ENCODE measurements at regions not wholly inside any gene's neighbourhood (a gene's known extent, or its start where the extent isn't known, plus 50 kb on each side); places are given as distances from the start of the nearest gene placed in this dataset.

DNA sequence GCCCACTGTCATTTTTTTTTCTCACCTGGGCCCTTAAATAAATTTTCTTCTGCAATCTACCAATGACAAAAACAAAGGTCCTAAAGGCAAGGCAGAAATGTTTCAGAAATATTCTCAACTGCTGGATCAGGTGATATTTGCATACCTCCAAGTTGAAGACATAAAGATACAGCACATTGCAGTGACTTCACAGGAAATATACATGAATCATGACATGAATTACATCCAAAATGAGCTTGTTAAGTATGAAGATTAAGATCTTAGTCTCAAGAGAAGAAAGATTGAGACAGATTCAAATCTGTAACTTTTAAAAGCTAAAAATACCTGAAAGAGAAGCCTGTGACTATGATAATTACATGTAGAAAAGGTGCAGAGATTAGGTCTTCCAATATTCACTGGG lies 207.8 kb downstream of the SIPA1L2 start:
- no peak for DNase-seq (ENCODE audit: low spot score)
- FAIRE-seq, result no peak

DNA sequence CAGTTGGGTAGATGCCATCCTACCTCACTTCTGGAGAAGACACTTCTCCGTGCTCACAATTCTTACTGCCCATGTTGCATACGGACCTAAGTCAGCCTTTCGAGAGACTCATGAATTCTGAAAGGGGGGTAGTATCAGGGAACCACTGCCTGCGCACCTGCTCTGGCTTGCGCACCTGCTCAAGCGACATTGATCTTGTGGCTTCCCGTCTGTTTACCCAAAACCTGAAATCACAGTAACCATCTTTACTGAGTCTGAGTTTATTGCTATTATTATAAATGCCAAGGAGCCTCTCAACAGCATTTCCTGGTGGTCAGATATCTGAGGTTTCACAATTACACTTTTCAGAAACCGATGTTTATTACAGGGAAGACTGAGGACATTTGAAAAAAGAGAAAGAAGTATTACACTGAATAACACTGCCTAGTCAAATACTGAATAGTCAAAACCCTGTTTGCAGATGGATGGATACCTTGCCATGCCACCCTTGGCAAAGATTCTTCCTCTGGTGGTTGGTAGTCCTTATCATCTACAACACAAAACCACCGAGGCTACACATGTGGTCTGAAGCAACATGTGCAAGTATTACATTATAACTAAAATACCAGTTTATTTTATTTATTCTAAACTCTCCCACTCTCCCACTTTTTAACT lies 208.7 kb downstream of the SIPA1L2 start:
- DNase-seq (ENCODE audit: low spot score), result no peak

DNA sequence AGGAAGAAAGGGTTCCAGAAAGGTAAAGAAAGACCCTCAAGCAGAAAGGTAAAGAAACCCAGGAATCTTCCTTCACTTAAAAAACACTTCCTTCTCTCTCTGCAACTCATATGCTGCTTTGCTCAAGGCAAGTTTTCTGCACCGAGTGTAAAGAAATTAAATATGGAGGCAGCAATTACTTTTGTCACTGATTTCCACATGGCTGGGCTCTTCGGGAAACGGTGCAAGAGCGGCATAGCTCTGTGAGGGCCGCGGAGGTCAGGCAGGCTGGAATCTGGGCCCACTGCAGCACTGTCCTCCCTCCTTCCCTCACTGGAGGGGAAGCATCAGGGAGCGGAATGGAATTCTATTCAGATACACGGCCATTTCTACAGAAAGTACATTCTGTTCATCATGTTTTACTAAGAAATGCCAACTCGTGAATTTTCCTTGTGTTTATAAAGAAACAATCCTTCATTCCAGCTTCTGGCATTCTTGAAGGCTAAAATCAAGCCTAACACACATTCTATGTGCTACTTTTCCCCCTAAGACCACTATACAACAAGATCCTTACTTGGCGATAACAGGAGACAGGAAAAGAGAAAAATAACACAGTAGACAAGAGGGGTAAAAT lies 212.2 kb downstream of the SIPA1L2 start:
- no peak for FAIRE-seq
- DNase-seq (ENCODE audit: low spot score), result no peak

More for the DNA sequence above, 208.7 kb downstream of the SIPA1L2 start:
- no peak for FAIRE-seq

DNA sequence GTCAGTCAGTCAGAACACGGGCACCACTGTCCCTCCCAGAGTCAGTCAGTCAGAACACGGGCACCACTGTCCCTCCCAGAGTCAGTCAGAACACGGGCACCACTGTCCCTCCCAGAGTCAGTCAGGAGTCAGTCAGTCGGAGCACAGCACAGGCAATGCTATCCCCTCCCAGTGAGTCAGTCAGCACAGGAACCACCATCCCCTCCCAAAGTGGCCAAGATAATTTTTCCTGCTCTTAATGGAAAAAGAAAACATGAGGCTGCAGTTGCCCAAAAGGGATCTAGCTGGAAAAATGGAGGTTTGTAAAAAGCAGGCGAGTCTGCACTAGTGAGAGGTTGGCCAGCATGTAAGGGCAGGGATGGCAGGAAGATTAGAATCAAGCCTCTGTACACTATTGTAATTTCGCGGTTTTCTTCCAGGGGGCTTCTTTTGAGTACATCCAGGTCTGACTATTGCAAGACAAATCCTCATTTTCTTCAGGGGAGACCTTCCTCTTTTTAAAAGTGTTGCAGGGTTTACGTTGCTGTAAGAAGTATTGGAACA lies 213.8 kb downstream of the SIPA1L2 start:
- peak; percentile 28 for DNase-seq (ENCODE audit: low spot score)
- FAIRE-seq, result no peak

DNA sequence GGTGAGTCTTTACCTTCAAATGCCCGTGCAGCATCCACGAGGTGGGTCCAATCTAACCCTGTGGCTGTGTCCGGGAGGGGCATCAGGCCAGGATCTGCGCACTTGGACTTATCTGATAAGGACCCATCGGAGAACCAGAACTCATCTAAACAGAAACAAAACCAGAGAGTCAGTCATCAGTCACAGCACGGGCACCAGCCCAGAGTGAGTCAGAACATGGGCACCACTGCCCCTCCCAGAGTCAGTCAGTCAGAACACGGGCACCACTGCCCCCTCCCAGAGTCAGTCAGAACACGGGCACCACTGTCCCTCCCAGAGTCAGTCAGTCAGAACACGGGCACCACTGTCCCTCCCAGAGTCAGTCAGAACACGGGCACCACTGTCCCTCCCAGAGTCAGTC lies 214.5 kb downstream of the SIPA1L2 start:
- DNase-seq (ENCODE audit: low spot score), result peak; percentile 68
- FAIRE-seq, result peak; percentile 87

DNA sequence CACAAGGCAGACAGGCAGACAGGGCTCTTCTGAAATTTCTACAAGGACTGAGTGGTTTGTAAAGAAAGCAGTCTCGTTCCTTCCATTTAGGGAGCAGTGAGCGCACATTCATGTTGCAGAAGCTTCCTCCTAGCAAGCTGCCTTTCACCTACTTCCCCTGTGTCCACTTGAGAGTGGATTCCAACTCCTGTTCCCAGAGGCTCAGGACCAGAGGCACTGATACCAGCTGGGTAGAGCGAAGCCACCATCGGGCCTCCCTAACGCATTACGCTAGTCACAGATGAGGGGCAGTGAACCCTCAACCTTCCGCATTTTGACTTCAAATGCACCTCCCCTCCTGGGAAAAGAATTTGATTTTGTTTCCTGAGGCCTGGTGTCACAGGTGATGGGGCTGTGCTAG lies 215.8 kb downstream of the SIPA1L2 start:
- no peak for FAIRE-seq
- no peak for DNase-seq (ENCODE audit: low spot score)

DNA sequence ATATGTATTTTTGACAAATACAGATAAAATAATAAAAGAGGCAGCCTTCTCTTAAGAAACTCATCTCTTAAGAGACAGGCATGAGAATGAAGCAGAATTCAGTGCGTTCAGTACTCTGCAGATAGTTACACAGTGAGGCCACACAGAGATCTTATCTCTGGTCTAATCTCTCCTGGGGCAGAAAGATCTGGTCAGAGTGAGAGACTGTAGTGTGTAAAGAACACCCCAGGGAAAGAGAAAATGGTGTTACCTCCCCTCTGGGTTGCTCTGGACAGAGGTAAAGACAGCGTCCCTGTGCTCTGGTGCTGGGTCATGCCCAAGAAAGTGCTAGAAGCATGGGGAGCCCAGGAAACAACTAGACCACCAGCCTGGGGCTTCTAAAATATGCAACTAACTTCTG lies 216.3 kb downstream of the SIPA1L2 start:
- DNase-seq (ENCODE audit: low spot score) (no peak), FAIRE-seq (no peak)

DNA sequence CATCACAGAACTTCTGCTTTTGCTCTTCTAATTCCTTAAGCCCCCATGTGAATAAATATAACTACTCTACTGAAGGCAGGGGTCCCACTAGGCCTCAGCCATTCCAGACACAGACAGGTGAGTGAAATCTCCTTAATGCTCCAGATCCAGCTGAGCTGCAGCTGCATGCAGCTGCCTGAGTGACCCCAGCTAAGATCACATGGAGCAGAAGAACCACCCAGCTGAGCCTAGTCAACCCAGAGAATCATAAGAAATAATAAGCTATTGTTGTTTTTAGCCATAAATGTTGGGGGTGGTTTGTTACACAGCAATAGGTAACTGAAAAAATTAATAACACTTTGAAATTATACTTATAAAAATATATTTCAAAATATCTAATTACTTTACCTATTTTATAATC lies 220.3 kb downstream of the SIPA1L2 start:
- FAIRE-seq, result no peak
- DNase-seq (ENCODE audit: low spot score), result no peak

DNA sequence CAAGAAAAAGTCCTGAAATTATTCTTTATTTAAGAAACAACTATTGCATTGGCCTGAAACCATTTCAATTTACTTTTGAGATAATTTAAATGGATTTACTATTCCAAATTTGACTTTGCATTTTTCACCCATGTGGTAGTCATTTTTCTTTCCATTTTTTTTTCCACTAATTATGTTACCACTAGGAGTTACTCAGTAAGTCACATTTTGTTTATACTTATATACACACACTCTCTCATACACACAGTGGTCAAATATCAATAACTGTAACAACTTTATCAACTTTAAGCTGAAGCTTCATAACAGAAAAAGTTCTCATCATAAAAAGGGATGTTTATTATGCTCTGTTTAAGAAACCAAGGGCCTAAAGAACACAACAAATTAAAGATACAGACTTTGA lies 222.8 kb downstream of the SIPA1L2 start:
- DNase-seq (ENCODE audit: low spot score) (no peak), FAIRE-seq (no peak)

DNA sequence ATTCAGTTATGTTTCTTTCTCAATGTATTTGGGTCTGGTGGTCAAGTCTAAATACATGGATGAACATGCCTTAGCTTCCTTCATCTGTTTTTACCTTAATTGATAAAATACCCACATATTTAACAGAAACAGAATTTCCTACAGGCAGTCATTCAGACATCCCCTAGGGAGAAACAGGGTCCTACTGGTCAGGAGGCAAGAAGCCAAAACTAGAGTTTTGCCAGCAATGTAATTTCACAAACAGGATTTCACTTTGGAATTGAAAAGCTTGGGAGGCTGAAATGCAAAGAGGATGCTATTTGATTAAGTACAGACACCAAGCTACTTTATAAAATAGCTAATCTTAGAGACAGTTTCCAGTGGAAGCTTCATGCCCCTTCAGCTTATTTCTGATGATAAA lies 224.2 kb downstream of the SIPA1L2 start:
- DNase-seq (ENCODE audit: low spot score) (no peak), FAIRE-seq (no peak)

DNA sequence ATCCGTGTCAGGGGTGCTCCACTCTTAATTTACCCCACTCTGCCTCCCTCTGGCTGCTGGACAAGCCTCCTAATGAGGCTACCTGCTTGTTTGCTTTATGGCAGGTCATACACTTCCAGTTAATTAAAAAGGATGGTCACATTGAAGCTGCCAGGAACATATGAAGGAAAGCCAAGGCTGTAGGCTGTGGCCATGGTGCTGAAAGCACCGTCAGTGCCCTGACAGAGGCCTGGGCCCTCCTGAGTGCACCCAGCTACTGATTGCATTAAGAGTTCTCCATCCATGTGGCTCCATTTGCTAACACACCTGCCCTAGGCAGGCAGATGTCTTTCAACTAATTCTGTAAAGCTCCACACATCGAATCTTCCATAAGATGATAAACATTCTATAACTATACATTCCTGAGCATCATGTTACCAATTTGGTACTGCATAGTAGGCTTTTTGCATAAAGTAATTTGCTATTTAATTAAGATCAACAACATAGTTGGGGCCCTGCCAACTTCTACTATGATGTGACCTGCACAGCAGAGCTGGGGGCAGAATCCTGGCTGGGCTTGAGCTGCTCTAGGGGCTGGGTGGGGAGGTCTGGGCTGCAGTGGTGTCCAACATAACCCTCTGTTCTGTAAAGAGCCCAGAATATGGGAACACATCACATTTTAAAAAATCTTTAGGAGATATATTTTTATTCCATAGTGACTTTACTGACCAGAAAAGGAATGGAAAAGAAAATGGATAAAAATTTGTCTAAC lies 224.8 kb downstream of the SIPA1L2 start:
- DNase-seq (ENCODE audit: low spot score) (no peak), FAIRE-seq (no peak)

DNA sequence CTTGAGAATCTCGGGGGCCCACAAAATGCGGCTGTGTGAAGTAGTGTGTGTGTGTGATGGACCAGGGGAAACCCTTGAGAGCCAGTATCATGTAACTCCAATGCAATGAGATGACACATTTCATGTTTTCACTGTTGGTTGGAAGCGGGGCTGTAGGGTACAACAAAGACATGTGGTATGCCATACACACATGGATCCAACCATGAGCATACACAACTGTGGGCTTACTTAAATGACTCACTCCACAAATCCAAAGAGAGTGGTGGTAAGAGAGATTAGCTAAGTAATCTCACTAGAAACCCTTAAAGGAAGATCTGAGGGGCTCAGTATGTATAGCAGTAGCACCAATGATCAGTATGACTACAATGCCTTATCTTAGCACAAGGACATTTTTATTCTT lies 225.7 kb downstream of the SIPA1L2 start:
- DNase-seq (ENCODE audit: low spot score) (no peak), FAIRE-seq (no peak)

DNA sequence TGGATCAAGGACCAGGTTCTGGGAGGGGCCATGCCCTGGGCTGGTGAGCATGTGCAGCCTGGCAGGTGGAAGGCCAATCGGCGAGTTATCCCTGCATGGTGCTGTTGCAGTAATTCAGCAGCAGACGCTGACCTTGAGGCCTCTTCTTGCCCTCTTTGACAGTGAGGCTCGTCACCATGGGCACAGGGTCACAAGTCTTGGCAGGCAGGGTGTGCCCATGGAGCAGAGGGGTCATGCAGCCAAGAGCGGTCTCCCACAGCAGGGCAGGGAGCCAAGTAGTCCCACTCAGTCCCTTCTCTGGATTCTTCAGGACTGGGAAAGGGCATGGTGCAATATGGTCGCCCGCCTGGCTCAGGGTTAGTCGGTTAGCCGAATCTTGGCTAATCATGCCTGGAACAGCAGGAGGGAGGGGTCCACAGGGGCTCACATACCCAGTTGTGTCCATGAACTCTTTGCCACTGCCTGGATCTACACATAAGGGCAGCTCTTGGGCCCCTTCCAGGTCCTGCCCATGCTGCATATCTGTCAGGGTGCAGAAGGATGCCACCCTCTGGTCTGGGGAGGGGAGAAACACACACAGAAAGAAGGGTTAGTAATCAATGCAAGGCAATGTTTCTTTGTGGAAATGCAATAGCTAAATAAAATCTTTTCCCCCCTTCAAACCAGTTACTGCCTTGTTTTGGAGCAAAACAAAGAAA lies 226.8 kb downstream of the SIPA1L2 start:
- DNase-seq (ENCODE audit: low spot score), result no peak
- no peak for FAIRE-seq

DNA sequence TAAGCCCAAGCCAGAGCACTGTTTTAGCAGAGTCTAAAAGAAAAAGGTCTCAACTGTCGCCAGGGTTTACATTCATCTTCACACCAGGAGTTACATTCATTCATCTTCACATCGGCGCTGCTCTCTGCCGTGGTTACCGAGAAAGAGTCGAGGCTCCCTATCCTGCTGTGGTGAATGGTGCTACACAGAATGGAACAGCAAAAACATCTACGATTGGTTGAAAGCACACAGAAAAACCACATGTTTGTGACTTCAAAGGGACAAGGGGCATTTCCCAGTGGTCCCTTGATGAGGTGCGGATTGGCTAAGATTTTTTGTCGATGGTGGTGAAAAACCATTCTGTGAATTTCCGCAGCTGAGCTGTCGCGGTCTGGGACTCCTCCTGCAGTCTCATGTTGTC lies 231.1 kb downstream of the SIPA1L2 start:
- FAIRE-seq, result no peak
- DNase-seq (ENCODE audit: low spot score), result no peak

DNA sequence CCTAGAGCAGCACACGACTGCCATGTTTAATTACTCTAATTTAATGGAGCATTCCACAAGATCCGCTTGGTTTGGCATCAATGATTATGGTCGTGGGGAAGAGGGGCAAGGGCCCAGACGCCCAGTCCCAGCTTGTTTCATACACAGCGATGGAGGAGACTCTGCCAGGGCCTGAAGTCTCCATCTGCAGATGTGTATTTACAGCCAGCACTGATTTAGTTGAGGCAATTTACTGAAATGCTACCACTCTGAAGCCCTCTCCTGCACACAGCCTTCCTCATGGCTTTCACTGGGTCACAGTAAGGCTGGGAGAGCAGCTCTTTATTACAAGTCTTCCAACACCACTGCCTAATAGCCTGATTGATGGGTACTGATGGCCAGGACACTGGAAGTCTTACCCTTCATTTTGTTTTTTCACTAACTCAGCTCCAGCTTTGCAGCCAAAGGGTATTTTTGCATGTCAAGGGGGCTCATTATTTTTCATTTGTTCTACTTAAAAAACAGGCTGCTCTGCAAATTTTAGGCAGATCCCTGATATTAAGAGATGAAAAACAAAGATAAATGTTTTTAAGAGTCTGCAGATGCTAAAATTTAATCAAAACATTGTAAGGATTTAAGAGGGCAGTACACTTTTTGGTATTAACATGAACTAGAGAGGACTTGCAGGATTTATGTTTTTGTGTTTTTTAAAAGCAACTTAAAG lies 236.3 kb downstream of the SIPA1L2 start:
- FAIRE-seq (no peak), DNase-seq (ENCODE audit: low spot score) (no peak)

DNA sequence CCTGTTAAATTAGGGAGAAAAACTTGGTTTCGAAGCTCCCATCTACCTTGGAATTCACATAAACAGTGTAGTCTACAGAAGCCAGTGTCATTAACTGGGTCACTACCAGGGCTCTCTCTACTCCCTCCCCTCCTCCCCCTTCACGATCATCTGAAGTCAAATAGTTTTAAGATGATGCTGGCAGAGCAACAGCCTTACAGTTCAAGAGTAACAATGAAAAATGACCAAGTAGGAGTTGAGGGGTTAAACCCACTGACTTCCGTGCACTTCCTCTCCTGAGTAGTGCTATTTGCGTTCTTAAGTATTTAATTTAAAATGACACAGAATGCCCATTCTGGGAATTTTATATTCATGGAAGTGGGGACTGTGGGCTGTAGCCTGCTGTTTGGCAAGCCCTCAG lies 236.9 kb downstream of the SIPA1L2 start:
- no peak for FAIRE-seq
- DNase-seq (ENCODE audit: low spot score), result peak; percentile 20

DNA sequence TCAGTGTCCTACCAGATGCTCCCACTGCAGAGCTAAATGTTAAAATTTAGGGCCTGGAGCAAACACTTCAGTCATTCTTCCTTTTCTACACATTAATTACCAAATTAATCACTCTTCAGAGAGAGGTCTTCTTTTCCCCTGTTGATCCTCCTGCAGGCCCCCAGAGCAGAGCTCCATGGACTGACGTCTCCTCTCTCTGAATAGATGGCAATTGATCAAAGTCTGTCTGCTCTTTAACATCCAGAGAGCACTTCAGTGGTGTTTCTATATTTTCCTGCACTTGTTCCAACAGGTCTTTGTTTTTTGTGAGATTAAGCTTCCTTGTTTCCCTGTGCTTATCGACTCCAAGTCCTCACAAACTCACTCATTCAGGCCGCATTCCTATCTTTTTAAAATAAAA lies 239.3 kb downstream of the SIPA1L2 start:
- FAIRE-seq, result no peak
- DNase-seq (ENCODE audit: low spot score), result no peak

DNA sequence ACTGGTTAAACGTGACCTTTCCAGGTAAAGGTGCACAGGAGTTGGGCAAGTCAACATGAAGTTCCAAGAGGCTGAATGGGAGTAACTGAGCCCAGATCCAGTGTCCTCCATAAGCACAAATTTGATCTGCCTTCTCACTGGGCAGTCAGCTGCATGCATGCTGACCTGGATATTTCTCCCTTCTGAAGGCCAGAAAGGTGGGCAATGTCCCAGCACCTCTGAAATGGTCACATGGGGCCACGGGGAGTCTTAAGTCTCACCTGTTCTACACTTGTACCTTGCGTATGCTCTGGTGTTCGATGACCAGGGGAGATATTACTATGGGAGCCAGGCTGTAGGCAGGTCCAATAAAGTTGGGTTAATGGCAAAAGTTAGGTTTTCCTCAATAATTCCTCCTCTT lies 240.2 kb downstream of the SIPA1L2 start:
- no peak for FAIRE-seq
- DNase-seq (ENCODE audit: low spot score), result no peak

DNA sequence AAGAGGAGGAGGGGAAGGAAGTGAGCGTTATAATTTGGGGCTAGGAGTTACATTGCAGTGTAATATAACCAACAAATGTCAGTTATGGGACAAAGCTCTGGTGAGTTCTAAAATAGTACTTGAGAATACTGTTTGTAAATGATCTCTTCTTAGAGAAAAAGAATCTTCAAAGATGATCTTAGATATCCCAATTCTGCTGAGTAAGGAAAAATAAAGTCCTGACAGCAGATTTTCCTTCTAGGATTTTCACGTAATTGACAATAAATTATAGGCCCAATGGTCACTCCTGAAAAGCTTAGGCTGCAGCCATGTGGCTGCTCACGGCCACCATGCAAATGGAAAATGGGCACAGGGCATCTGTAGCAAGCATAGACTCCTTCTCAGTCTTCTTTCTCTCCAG lies 241.6 kb downstream of the SIPA1L2 start:
- DNase-seq (ENCODE audit: low spot score), result no peak
- no peak for FAIRE-seq

DNA sequence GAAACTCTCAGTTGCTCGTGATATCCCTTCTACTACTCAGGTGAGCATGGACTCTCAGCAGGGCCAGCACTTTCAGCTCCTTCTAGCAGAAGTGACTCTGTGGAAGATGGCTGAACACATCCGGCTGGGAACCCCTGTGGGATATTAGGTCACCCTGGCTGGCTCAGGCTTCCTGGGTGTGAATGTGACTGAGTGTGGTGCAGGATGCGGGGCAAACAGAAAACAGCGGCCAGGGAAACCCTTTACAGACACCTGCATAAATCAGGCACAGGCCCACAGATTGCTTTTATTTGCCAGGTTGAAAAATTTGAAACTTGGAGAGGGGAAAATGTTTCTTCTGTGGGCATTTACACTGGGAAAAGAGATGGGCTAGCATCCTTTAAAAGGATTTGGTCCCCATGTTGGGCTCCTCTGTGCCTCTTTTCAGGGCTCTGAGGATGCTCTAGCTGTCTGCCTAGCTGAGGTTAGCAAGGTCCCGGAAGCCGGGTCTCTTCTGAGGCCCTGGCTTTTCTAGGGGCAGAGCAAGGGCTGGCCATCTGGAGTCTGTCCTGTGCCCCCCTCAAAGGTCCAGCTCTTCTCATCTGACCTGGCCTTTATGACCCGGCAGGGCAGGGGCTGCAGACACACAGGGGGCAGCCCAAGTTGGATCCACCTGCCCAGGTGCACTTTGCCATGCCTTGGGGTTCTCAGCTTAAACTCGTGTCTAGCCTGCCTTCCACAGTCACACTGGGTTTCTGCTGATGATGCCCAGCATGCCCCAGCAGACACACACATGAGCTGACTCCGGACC lies 243.0 kb downstream of the SIPA1L2 start:
- no peak for FAIRE-seq
- DNase-seq (ENCODE audit: low spot score), result no peak

DNA sequence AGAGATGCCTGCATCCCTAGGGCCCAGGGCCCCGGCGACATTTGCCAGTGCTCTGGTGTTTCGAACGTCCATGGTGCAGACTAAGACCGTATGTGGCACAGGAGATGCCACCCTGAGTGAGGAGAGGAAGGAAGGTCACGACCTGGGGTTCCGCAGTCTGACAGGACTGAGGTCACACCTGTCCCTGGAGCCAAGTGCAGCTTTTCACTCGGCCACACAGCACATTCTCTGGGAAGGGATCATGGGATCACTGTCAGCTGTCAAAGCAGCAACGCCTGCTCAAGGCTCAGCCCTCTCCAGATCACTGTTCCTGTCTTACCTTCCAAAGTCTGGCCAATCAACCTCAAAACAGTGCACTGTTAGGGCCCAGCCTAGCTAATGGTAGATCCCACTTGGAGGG lies 243.6 kb downstream of the SIPA1L2 start:
- no peak for FAIRE-seq

More for the DNA sequence above, 243.6 kb downstream of the SIPA1L2 start:
- no peak for DNase-seq (ENCODE audit: low spot score)

Data from RCC 7860 (cell line).